Stomach (tissue), 4 donors: ENCODE measurements at regions not wholly inside any gene's neighbourhood (a gene's known extent, or its start where the extent isn't known, plus 50 kb on each side); places are given as distances from the start of the nearest gene placed in this dataset.

Experiments
- EP300 ChIP-seq: sonication (generic); formaldehyde crosslinking; IDR thresholded peaks from one replicate; pipeline ENCODE4 v1.6.1; 2017; ENCODE audit warnings: antibody characterized with exemption
- POLR2A ChIP-seq, 4 donors: fragments of 450-650 bp; IDR thresholded peaks; one replicate each; pipeline ENCODE4 v1.6.1; 2016; ENCODE audit warnings: antibody characterized with exemption in 4 of 4, control low read depth in 2 of 4, mild to moderate bottlenecking in 1 of 4, moderate library complexity in 1 of 4
- POLR2AphosphoS5 ChIP-seq, 3 donors: sonication (generic); formaldehyde crosslinking; IDR thresholded peaks; one replicate each; pipeline ENCODE4 v1.6.1; 2016; ENCODE audit warnings: antibody characterized with exemption in 3 of 3
- TF ChIP-seq, protein P1 (sequence below), 7 experiments: fragments of 450-650 bp in 4 of 7; fragments of 200-600 bp in 3 of 7; sonication (generic) in 3 of 7; IDR thresholded peaks; one replicate each; pipeline ENCODE4 v1.5.1; 2016 to 2019; ENCODE audit warnings: antibody characterized with exemption in 7 of 7, control low read depth in 2 of 7, mild to moderate bottlenecking in 1 of 7

DNA sequence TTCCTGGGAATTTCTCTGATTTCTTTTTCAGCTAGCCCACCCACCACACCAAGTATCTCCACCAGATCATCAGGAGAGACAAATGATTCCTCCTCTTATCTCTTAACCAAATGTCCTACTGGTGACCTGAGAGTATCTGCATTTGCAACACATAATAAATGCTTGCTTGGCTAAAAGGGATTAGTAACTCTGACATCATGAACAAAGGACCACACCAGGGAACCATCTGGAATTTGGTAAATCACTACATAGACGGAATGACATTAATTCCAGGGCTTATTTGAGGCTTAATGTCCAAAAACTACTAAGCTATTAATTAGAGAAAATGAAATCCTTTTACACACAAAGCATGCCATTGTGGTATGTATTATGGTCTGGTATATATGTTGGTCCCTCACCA lies 139.0 kb downstream of the RAP2A start:
- TF ChIP-seq, protein P1, sequence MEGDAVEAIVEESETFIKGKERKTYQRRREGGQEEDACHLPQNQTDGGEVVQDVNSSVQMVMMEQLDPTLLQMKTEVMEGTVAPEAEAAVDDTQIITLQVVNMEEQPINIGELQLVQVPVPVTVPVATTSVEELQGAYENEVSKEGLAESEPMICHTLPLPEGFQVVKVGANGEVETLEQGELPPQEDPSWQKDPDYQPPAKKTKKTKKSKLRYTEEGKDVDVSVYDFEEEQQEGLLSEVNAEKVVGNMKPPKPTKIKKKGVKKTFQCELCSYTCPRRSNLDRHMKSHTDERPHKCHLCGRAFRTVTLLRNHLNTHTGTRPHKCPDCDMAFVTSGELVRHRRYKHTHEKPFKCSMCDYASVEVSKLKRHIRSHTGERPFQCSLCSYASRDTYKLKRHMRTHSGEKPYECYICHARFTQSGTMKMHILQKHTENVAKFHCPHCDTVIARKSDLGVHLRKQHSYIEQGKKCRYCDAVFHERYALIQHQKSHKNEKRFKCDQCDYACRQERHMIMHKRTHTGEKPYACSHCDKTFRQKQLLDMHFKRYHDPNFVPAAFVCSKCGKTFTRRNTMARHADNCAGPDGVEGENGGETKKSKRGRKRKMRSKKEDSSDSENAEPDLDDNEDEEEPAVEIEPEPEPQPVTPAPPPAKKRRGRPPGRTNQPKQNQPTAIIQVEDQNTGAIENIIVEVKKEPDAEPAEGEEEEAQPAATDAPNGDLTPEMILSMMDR (IDR thresholded peaks at IDR 0.05), result no peak
- no peak for TF ChIP-seq EP300
- no peak for TF ChIP-seq POLR2AphosphoS5 (IDR thresholded peaks at IDR 0.05)
- TF ChIP-seq POLR2A (IDR thresholded peaks at IDR 0.05), result no peak
